GM18511 (cell line): ENCODE measurements at regions not wholly inside any gene's neighbourhood (a gene's known extent, or its start where the extent isn't known, plus 50 kb on each side); places are given as distances from the start of the nearest gene placed in this dataset.
A peak's percentile ranks its signal among the peaks of the same experiment; 100 is the strongest.
"Not testable (repeated sequence)": the region's sequence is repeated elsewhere in the genome, so short reads cannot be mapped to it uniquely, and the experiment has no call there.

Experiments
- ATAC-seq: cut with Tn5 transposase; IDR thresholded peaks from one replicate; pipeline ENCODE4 v1.9.1; 2021; ENCODE audit warnings: mild to moderate bottlenecking, moderate library complexity; ENCODE audit not compliant: unreplicated experiment

DNA sequence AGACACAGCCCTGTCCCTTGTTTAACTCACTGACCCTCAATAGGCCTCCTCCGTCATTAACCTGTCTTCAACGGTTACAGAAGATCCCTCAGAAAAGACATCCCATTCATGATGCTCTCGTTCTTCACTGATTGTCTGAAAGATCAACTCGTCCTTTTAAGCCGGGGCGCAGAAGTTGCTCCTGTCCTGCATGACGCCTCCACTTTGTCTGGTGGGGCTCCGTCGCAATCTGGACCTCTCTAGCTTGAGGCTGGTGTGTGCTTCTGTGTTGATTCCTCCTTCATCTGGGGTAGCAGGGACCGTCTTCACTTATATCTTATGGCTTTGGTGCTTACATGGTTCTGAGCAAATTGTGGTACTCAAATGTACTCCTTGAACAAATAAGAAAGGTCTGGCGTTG is 766.0 kb upstream of the PCDH9 start:
- ATAC-seq: no peak

DNA sequence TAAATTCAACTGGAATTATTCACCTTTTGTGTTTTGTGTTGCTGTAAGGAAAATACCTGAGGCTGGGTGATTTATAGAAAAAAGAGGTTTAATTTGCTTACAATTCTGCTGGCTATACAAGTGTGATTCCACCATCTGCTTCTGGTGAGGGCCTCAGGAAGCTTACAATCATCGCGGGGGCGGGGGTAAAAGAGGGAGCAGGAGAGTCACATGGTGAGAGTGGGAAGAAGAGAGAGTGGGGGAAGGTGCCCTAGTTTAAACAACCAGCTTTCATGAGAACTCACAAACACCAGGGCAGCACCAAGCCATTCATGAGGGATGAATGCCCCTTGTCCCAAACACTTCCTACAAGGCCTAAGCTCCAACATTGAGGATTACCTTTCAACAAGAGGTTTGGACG is 760.7 kb upstream of the PCDH9 start:
- no peak for ATAC-seq

DNA sequence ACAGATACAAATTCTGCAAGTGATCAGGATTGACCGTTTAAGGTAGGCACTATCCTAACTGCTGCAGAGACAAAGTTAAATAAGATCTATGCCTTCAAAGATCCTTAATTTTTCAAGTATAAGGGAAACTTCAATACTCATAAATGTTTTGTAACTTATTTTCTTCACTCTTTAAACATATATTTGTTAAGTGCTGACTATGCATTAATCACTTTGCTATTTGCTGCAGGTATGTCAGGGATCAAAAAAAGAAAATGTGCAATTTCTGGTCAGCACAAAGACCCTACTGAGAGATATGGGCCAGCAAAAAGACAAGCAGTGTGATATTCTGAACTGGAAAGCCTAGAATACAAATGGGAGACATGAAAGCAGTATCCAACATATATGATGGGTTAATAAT is 756.1 kb upstream of the PCDH9 start:
- no peak for ATAC-seq

DNA sequence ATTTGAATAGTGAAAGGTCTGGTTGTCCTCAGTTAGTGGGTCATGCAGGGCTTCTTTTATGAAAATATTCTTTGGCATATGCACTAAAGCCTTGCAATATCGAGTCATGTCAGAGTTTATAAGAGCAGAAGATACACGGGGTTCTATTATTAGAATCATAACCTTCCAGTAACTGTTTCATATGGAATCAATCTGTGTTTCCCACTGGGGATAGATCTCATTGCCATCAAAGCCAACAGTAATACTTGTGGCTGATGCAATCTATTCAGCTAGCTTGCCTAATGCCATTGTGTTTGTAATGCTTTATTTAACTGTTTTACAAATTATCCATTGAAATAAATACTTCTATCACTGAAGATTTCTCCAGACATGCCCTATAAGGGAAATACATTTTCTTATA is 746.9 kb upstream of the PCDH9 start:
- ATAC-seq: no peak

DNA sequence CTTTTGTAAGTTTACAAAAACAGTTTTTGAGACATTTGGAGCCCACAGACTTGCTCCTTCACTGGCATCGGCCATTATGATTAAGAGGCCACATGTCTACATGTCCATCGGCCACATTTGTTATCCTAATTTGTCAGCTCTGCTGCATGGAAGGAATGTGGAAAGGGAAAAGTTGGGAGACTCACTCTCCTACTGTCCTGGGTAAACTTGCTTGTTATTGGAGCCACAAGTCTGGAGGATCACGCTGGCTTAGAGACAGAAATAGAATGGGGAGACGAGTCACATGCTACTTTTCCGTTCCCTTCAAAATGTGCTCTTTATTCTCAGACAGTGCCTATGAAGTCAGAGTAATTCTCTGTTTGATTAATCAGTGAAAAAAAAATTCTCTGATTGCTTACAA is 741.2 kb upstream of the PCDH9 start:
- ATAC-seq: no peak

DNA sequence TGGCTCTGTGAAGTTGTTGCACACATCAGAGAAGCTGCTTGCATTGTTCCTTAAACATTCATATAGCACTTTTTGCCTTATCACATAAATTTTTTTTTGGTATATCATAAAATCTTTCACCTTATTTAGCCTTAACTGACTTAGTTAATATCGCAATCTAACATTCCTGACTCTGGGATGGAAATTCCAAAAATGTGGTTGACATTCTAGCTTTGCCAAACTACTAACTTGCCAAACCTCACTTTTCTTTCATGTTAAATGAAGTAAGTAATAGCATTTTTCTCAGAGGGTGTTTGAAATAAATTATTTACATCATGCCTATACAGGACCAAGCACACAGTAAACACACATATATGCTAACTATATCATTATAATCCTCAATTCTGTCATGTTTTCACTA is 736.9 kb upstream of the PCDH9 start:
- no peak for ATAC-seq

DNA sequence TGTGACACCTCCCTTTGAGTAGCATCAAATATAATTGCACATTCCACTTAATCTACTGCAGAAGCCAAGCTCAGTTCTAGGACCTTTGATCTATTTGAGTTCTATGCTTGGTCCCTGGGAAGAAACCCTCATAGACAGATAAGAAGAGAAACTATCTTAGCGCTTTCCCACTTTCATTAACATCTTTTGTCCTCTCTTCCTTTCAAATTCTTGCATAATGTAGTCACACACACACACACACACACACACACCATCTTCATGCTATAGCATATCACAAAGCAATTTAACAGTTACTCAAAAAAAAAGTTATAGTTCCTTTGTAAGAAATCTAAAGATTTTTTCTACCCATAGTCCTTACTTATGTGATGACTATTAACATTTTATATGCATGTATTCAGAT is 735.9 kb upstream of the PCDH9 start:
- no peak for ATAC-seq

DNA sequence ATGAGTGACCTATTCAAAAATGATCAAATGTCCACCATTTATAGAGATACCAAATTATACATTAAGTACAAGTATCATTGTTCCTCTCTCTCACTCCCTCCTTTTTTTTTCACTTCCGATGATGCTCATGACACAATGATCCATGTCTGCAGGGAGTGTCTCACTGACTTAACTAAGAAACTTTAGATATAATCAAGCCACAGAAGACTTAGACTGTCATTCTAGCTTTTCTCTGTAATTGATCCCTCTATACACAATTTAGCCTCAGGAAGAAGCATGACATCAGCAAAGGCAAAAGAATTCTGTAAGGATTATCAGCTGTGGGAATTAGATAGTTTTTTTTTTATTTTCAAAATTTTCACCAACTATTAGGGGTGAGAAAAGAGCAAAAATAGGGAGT is 734.9 kb upstream of the PCDH9 start:
- ATAC-seq: no peak

DNA sequence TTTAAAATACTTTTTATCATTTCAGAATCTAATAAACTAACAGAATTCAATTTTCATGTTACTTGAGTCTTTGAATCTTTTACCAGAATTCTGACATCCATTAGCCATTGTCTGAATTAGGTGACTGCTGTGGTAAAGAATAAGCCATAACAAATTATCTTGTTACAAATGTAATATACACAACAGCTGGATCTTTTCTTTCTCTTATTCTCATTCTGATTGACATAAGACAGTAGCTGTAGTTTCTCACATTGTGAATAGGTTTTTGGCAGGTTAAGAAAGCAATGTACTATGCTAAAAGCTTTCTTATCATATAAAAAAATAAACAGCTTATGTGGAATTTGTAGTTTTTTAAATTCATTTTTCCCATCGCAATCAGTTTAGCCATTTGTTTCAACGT is 734.0 kb upstream of the PCDH9 start:
- ATAC-seq: no peak

DNA sequence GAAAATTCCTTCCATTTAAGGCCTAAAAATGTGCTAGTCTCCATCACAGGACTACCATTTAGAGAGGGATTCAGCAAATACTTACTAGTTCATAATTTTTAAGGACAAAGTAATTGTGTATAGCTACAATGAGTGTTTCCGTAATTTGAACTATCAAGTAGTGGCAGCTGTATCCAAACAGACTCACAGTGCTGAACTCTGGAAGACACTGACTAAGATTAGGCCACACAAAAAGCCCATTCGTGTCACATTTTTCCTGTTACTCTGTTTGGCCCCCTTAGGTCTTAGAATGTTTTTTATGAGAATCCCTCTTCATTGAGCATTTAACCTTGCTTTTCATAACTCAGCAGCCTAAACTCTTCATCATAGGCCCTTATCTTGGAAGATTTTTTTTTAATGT is 731.2 kb upstream of the PCDH9 start:
- ATAC-seq: no peak

DNA sequence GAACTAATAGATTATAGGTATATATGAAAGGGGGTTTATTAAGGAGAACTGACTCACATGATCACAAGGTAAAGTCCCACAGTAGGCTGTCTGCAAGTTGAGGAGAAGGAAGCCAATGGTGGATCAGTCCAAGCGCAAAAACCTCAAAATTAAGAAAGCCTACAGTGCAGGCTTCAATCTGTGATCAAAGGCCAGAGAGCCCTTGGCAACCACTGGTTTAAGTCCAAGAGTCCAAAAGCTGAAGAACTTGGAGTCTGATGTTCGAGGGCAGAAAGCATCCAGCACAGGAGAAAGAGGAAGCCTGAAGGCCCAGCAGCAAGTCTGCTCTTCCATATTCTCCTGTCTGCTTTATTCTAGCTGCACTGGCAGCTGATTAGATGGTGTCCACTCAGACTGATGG is 721.3 kb upstream of the PCDH9 start:
- no peak for ATAC-seq

DNA sequence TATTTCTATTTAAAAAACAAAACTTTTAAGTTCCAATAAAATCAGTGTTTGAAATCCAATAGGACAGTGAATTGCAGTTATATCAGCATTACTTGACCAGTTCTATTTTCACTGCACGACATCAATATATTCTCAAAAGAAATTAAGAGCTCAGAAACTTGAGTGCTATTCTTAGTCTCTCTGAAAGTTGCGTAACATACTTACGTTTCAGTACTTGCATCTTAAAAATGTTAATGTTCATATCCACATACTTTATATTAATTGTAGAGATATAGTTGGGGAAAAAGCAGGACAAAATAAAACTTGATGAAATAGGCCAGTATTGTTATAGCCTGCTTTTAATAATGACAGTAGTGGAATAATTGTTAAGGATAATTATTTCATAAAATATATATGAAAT is 720.5 kb upstream of the PCDH9 start:
- no peak for ATAC-seq

DNA sequence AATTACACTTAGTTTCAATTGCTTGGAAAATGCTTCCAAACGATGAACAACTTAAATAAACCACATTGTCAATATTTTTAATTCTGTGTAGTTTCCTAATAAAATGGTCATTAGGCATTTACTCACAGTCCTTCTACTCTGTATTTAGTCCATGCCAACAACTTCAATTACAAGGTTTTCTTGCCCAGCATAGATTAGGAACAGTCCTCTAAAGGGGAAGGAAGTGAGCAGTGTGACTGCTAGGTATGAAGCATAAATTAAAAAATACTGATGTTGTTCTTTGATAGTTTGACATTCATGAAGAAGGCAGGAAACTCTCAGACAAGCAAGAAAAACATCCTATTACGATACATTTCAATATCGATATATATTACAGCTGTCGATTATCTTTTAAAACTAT is 716.0 kb upstream of the PCDH9 start:
- no peak for ATAC-seq

DNA sequence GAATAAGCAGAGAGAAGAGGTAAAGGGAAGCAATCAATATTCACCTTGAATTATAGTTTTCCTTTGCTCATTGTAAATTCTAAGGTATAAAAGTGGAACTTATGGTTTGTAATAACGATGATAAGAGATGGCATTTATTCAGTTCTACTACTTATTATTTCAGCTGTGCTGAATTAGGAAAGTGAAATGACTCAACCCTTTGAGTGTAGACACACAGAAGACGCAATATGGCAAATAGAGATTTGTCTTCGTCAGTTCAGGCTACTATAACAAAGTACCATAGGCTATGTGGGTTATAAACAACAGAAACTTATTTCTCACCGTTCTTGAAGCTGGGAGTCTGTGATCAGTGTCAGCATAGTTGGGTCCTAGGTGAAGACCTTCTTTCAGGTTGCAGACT is 713.0 kb upstream of the PCDH9 start:
- no peak for ATAC-seq

DNA sequence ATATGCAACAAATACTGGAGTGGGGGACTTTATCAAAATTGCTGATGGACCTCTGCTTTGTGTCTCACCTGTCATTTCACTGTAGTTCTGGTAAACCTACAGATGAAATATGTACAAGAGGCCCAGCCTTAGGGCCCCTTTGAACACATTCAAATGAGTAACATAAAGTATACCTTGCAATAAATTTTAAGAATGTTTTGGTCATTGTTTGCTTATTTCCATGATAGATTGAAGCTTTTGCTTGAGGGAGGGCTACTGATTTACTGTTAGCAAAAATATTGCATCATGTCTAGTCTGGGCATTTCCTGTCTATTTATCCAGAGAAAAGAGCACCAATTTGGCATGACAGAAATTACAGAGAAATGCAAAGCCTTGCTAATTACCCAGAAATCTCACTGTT is 705.5 kb upstream of the PCDH9 start:
- ATAC-seq: no peak

DNA sequence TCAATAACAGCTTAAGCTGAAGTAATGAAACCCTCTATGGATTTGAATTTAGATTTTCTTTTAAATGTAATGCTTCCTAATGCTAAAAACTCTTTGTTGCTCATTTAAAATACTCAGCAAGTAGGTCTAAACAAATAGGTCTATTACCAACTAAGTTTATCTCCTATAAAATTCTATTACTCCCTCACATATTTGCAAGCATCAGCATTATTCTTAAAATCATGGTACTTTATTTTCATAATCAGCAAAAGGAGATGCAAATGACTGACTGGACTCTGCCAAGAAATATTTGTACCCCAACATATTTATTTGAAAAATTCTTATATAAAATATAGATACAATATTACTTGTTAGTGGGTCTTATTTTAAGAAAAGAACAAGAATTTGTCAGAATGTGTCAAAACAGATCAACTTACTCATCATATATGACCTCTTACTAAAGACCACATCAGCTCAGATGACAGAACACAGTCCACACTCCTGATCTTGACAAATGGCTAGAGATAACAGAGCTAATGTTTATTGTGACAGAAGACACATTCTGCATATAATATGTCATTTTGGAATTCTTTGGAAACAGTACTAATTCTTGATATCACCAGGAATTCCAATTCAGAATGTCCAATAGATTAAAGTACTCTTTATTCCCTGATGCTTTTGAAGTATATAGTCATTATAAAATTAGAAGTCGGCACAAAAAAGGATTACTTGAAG is 704.6 kb upstream of the PCDH9 start:
- ATAC-seq: no peak

DNA sequence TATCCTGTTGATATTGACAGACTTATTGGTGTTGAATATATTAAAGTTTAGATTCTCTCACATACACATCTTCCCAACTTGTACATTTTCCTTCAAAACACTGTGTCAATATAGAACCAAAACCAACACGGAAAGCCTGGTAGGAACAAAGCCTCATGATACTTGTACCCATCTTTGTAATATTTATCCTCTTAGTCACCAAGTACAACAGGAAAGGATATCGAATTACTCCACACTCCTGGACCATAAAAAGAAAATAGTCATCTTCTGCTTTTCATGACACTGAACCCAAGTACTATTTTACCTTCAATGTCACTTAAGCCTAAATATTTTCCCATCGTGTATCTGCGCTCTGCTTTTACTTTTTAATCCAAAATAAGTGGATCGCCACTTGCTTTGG is 702.9 kb upstream of the PCDH9 start:
- no peak for ATAC-seq

DNA sequence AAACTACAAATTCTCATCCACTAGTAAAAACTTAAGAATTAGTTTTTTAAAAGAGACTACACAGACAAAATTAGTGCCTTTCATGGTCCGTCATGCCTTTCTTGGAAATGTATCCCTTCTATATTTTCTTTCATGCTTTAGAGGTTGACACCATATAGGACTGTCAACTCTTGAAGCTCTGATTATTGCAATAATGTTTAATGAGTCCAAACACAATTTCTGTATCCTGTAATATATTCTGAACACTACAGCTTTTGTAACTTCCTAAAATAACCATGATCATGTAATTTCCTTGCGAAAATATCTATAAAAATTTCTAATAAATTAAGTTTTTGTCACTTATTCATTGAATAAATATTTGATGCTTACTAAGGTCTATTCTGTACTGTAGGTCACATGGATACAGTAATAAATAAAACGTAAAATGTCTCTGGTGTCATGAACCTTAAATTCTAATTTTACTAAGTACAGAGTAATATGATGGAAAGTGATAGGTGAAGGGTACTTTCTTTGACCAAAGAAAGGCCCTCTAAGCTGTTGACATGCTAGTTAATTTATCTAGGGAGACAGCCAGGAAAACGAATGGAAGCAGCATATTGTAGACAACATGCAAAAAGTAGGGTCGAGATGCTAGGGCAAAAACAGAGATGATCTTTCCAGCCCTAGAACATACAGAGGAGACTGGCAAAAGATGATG is 687.3 kb upstream of the PCDH9 start:
- ATAC-seq: no peak

DNA sequence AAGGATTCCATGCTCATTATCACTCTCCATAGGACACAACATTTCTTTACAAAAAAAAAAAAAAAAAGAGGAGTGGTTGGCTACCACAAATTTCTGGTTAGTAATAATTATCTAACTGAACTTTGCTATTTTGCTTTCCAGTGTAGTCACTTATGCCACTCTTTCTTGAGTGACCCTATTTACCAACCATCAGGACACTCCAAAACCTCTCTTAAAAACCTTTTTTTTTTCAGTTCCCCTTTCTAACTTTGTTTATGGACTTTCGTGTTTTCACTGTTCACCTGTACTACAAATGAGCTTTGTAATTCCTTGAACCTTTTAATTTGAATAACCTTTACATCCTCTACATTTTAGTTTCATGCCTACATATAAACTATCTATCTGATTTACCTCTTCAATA is 686.5 kb upstream of the PCDH9 start:
- ATAC-seq: peak; percentile 51

DNA sequence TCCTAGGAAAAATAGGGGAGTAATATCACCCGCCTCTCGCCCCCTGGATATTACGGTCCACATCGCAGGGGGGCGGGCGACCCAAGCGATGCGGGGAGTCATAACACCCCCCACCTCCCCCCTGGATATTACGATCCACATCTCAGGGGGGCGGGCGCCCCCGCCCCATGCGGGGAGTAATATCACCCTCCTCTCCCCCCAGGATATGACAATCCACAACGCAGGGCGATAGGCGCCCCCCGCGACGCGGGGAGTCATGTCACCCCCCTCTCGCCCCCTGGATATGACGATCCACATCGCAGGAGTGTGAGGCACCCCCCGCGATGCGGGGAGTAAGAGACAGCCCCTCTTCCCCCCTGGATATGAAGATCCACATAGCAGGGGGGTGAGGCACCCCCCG is 684.4 kb upstream of the PCDH9 start:
- ATAC-seq: no peak

DNA sequence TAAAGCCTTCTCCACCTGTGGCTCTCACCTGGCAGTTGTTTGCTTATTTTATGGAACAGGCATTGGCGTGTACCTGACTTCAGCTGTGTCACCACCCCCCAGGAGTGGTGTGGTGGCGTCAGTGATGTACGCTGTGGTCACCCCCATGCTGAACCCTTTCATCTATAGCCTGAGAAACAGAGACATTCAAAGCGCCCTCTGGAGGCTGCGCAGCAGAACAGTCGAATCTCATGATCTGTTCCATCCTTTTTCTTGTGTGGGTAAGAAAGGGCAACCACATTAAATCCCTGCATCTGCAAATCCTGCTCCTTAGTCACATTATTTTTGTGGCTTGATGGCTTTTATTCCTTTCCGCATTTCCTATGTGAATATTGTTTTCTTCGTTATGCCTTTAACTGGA is 672.8 kb upstream of the PCDH9 start:
- ATAC-seq: not testable (repeated sequence)

DNA sequence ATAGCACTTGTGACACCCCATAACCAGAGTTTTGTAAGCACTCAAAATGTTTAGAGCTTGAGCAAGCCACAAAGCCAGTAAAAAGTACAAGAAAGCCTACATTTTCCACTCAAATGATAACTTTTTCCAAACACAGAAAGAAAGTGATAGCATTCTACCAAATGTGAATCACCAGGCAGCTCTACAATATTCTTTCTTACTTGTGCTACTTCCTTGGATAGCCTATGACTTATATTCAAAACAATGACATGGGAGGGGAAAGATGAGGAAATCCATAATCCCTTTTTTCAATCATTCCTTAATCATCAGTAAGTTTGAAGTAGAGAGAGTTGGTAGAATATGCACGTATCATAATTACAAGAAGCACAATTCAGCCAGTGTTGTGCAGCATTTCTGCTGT is 650.8 kb upstream of the PCDH9 start:
- ATAC-seq: no peak

DNA sequence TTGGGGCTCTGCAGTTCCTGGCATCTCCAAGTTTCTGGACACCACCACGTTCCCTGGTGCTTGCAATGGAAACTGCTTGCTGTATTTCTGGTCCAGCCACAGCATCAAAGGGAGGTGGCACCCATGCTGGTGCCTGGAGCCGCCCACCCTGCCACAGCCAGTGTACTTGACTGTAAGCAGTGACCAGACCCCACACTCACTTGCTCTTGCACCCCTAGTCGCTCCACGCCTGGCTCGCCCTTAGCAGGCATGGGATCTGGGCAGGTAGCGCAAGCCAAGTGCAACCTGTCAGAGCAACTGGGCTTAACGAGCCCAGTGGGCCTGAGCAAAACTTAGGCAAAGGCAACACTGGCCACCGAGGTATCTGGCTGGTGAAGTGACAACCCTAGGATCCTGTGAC is 648.2 kb upstream of the PCDH9 start:
- ATAC-seq: no peak
